Pancreas (tissue), 10 donors: ENCODE measurements at regions not wholly inside any gene's neighbourhood (a gene's known extent, or its start where the extent isn't known, plus 50 kb on each side); places are given as distances from the start of the nearest gene placed in this dataset.

ENCODE experiments used
- ATAC-seq, 4 donors: fragments of 200-7000 bp; cut with Tn5 transposase; one replicate each; pipeline versions ENCODE4 v1.8.0 to v1.9.1; 2020; ENCODE audit warnings: mild to moderate bottlenecking in 4 of 4, moderate library complexity in 4 of 4
- DNase-seq, 6 donors: peaks; one replicate each; pipeline ENCODE4 v3.0.0-alpha.2; 2020
- FAIRE-seq: peaks from 2 replicates; lab custom pipeline; 2012; peaks lifted over from hg19 to GRCh38; lab: Jason Lieb, UNC
- H3K27ac ChIP-seq, 4 donors: fragments of 200-600 bp; sonication (generic); 1 replicate in 3 of 4; 2 replicates in 1 of 4; pipeline versions ENCODE4 v1.5.0 to v1.8.0; 2020
- H3K27me3 ChIP-seq, 4 donors: fragments of 200-600 bp; one replicate each; pipeline ENCODE4 v1.8.0; 2021
- H3K36me3 ChIP-seq, 3 donors: fragments of 200-600 bp; sonication (generic) in 1 of 3; one replicate each; pipeline versions ENCODE4 v1.5.0 to v1.8.0; 2020 to 2021
- H3K4me1 ChIP-seq, 3 donors: fragments of 200-600 bp; one replicate each; pipeline ENCODE4 v1.8.0; 2021
- H3K4me3 ChIP-seq, 4 donors: fragments of 200-600 bp; sonication (generic) in 2 of 4; one replicate each; pipeline versions ENCODE4 v1.5.0 to v1.8.0; 2020 to 2021
- H3K9me3 ChIP-seq, 4 donors: fragments of 200-600 bp; one replicate each; pipeline ENCODE4 v1.8.0; 2021
- CTCF ChIP-seq, 4 donors: fragments of 200-600 bp; sonication (generic) in 3 of 4; IDR thresholded peaks; one replicate each; pipeline versions ENCODE4 v1.5.0 to v1.8.0; 2021; ENCODE audit warnings: antibody characterized with exemption in 4 of 4
- WGBS, 2 donors: extraction: QIAGEN DNeasy Blood & Tissue Kit; methylation state at CpG; one replicate each; pipeline ENCODE4 v1.1.7; 2013; 5-methylcytosine and 5-hydroxymethylcytosine counted together
- intact Hi-C, 3 donors: fragments of 100-400 bp; cut with DNase I; formaldehyde crosslinking; loops; one replicate each; pipeline versions ENCODE4 v1.11.1 to v1.14.2; 2022
- donor health status: healthy with polysubstance abuse.
- donor health status: DM: no; HTN: no; CAD: no; lungs with moderate emphysema.
- donor health status: DM: no; HTN: no; CAD: no.
- donor health status: control.
- donor health status: control.
- donor health status: Bipolar disorder and iron deficiency.
- donor health status: DM: yes; HTN: yes; CAD: no.
- donor health status: DM: no; HTN: no; CAD: no.
- donor health status: DM: no; HTN: no; CAD: no.
- donor health status: DM: yes; HTN: yes; CAD: no.

GRCh38 chr10:23910291-23910690, 298.6 kb upstream of the KIAA1217 start:
- H3K27me3 ChIP-seq: no peaks in the 10 kb centered on the region
- intact Hi-C loops: no loop called here
- no peak for FAIRE-seq
- H3K27ac ChIP-seq: no peak overlapping the region
- H3K9me3 ChIP-seq: no peaks in the 10 kb centered on the region
- no peak overlapping the region for H3K4me3 ChIP-seq
- no peak for ATAC-seq
- whole genome bisulfite sequencing, 2 donors: 93 to 98% methylated on average over 2 of the region's 2 CpGs
- no peaks in the 10 kb centered on the region for H3K36me3 ChIP-seq
- TF ChIP-seq CTCF (IDR thresholded peaks at IDR 0.05): no peak
- no peak for DNase-seq
- no peaks in the 10 kb centered on the region for H3K4me1 ChIP-seq

GRCh38 chr10:23912884-23913404, 296.0 kb upstream of the KIAA1217 start:
- Histone ChIP-seq H3K4me3 (no peak overlapping the region), H3K4me1 (no peaks in the 10 kb centered on the region), H3K36me3 (no peaks in the 10 kb centered on the region), H3K27ac (no peak overlapping the region), H3K9me3 (no peaks in the 10 kb centered on the region), H3K27me3 (no peaks in the 10 kb centered on the region)
- DNase-seq (no peak), ATAC-seq (no peak), FAIRE-seq (no peak)
- intact Hi-C loops: no loop called here
- WGBS, 2 donors: 33 to 62% methylated on average over 6 of the region's 6 CpGs
- TF ChIP-seq CTCF (IDR thresholded peaks at IDR 0.05): no peak

GRCh38 chr10:23914641-23915040, 294.3 kb upstream of the KIAA1217 start:
- WGBS, 2 donors: 84 to 88% methylated on average over 3 of the region's 3 CpGs
- ATAC-seq: no peak
- TF ChIP-seq CTCF (IDR thresholded peaks at IDR 0.05): no peak
- H3K27me3 ChIP-seq: no peaks in the 10 kb centered on the region
- H3K4me3 ChIP-seq: no peak overlapping the region
- FAIRE-seq: no peak
- no peaks in the 10 kb centered on the region for H3K4me1 ChIP-seq
- no peaks in the 10 kb centered on the region for H3K36me3 ChIP-seq
- intact Hi-C loops: no loop called here
- H3K9me3 ChIP-seq: no peaks in the 10 kb centered on the region
- H3K27ac ChIP-seq: no peak overlapping the region
- peak in 1 of 6 donors; percentile 20 for DNase-seq

GRCh38 chr10:23917251-23917840, 291.6 kb upstream of the KIAA1217 start:
- no peaks in the 10 kb centered on the region for H3K27me3 ChIP-seq
- H3K9me3 ChIP-seq: no peaks in the 10 kb centered on the region
- no peak for DNase-seq
- H3K4me1 ChIP-seq: no peaks in the 10 kb centered on the region
- intact Hi-C loops: no loop called here
- FAIRE-seq: no peak
- H3K27ac ChIP-seq: no peak overlapping the region
- no peak for ATAC-seq
- no peaks in the 10 kb centered on the region for H3K36me3 ChIP-seq
- WGBS, 2 donors: 77 to 78% methylated on average over 4 of the region's 4 CpGs
- TF ChIP-seq CTCF (IDR thresholded peaks at IDR 0.05): no peak
- no peak overlapping the region for H3K4me3 ChIP-seq

- no peak for TF ChIP-seq CTCF (IDR thresholded peaks at IDR 0.05)
- ATAC-seq: no peak
- no peaks in the 10 kb centered on the region for H3K9me3 ChIP-seq
- no peaks in the 10 kb centered on the region for H3K4me1 ChIP-seq
- no peaks in the 10 kb centered on the region for H3K27me3 ChIP-seq
- DNase-seq: no peak
- no peak overlapping the region for H3K27ac ChIP-seq
- intact Hi-C loops: no loop called here
- H3K36me3 ChIP-seq: no peaks in the 10 kb centered on the region
- no peak for FAIRE-seq
- no peak overlapping the region for H3K4me3 ChIP-seq
- WGBS, 2 donors: 64 to 78% methylated on average over 6 of the region's 6 CpGs
These were observed 290.7 kb upstream of the KIAA1217 start for GRCh38 chr10:23918090-23918723.
